ENCODE measurements at regions not wholly inside any gene's neighbourhood (a gene's known extent, or its start where the extent isn't known, plus 50 kb on each side); places are given as distances from the start of the nearest gene placed in this dataset.
A peak's percentile ranks its signal among the peaks of the same experiment; 100 is the strongest.
"Not testable (repeated sequence)": the region's sequence is repeated elsewhere in the genome, so short reads cannot be mapped to it uniquely, and the experiment has no call there.

DNA sequence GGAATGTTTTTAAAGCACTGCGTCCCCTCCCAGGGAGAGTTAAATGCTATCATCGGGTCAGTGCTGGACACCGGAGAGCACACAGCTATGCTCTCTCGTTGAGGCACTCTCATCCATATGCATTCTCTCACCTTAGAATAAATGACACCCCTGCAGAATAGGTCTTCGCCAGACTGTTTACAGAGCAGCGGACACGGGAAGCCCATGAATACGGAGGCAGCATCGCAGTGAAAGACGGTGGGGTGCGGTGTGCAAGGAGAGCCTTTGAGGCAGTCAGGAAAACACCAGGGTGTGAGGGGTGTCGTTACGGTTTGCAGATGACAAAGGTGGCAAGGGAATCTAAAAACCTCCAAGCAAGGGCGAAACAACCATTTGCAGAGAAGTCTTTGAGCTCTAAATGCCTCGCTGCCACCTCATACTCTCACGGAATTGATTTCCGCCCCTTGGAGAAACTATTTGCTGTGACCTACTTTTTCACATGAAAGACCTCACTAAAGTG lies 169.2 kb upstream of the FHL2 start:
- DNase-seq: no peak

DNA sequence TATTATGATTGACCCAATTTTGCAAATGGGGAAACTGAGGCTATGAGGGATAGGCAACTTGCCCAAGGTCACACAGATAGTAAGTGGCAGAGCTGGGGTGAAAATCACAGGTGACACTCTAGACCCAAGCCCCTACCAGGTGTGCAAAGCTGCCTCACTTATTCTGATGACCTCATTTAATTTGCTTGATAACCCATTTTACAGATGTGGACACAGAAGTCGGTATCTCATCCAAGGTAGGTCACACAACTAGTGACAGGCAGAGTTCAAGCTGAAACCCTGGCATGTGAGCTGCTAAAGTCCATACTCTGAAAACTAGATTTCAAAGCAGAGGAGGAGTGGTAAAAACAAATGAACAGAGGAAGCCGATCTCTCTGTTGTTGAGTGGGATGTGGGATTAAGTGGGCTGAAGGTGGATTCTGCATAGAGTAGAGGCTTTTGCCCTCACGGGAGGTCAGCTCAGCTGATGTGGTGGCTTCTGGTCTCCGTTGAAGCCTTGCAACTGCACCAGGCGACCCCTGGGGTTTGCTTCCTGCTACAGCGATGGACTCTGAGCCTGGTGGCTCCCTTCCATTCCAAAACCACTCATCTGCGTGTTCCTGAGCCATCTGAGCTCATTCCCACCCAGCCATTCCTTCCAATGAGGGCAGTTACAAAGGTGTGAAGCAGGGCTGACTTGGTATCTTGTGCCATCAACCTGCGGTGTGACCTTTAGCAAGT lies 164.3 kb upstream of the FHL2 start:
- DNase-seq: no peak

DNA sequence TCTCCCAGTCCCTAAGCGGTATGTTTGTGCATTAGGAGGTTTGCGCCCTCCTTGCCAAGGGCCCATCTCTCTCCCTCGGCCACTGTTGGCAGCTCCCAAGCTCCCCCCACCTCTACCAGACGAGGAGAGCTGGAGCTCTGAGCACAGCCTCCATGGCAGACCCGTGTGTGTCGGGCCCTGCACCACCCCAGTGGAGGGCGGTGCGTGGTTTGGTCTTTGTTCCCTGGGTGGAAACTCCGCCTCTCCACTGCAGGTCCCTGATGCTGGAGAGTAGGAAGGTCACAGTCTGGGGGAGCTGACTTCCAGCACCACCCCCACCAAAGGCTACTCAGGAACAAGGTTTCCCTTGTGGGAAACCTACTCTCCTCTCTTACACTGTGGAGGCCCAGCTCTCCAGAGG lies 162.6 kb upstream of the FHL2 start:
- no peak for DNase-seq

DNA sequence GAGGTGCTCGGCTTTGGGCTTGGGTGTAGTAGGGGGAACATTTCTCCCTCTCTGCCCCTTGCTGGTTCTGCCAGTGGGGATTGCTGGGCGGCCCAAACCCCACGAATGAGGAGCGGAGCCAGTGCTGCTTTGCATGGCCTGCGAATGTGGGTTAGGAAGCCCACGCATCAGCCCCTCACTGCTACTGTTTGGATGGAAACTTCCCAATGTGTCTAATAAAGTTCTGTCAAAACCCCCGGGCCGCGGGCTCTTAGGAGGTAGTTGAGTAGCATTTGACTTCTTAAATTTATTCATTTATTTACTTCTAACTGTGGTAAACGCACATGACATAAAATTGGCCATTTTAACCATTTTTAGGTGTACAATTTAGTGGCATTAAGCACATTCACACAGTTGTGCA lies 161.3 kb upstream of the FHL2 start:
- DNase-seq: no peak

DNA sequence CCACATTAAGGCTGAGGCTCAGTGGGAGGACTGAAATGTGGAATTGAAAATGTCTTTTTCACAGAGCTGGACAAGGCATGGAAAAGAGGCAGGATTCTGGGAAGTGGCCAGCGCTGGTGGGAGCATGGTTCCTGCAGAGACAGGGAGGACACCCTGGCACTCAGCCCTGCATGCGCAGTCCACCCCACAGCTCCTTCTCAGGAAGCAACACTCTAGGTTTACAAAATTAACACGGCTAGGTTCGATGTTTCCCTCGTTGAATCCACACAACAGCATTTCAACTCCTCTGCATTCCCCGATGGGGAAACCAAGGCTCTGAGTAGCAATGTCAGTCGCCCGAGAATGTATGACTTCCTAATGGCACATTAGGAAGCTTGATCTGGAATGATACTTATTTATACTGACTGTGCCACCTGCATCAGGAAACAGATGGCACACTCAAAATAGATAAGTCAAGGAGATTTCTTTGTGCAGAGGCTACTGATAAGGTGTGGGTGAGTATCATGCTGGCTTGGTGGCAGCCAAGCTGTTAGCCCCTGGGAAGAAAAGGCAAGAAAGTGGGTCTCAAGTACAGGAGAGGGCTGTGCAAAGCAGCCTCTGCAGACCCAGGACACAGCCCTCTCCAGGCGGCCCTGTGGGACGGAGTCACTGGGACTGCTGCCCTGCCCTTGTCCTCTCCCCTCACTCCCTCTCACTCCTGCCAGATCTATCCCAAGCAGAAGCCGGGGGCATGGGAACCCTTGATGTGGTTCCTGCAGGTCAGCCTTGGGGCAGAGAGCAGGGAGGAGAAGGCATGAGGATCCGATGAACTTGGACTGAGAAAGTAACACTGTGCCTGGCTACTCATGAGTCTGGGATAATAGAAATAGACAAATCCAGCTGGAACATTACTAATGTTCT lies 158.4 kb upstream of the FHL2 start:
- no peak for DNase-seq

DNA sequence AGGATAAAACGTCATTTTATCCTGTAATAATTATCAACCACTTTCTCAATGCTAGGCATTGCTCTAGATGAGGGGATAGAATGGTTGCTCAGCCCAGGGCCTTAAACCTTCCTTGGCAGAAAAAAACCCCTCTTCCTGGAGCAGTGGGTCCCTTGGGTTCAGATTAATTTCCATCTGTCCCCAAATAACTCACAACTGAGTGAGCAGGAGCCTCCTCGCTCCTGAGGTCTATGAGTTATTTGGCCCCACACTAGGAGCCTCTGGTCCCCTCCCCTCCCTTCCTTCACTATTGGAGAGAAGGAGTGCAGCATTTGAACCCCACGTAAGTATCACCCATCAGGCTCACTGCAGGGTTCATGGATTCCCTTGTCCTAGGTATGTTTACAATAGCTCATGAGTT lies 157.5 kb upstream of the FHL2 start:
- DNase-seq: no peak

DNA sequence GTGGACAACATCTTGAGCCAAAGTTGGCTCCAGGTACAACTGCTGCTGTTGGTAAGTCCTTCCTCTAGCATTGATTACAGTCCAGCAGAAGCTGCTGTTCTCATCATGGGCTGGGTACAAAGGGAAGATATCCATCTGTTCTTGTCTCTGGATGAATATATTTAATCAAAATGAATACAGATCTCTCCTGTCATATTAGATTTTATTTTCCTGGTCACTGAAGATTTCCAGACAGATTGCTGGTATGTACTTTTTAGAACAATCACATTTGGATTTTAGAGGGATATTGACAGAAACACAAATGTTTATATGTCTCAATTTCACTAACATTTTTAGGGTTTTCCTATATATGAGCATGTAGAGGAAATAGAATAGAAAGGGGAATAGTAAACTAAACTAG lies 155.4 kb upstream of the FHL2 start:
- no peak for DNase-seq

DNA sequence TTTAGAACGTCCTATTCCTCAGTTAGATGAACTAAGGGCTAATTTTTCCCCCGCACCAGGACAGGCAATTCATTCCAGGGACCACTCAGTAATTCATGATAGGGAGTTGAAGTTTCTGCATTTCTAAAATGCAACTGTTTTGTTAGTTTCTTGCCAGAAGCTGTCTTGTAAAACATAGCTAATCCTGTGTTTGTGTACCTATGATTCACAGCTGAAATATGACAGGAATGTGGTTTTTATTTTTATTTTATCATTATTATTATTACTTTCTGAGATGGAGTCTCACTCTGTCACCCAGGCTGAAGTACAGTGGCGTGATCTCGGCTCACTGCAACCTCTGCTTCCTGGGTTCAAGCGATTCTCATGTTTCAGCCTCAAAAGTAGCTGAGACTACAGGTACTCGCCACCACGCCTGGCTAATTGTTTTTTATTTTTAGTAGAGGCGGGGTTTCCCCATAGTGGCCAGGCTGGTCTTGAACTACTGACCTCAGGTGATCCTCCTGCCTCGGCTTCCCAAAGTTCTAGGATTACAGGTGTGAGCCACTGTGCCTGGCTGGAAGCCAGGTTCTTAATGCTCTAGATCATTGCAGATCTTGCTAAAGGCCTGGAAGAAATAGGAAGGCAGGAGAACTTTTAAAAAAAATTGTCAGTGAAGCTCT lies 154.8 kb upstream of the FHL2 start:
- no peak for DNase-seq

DNA sequence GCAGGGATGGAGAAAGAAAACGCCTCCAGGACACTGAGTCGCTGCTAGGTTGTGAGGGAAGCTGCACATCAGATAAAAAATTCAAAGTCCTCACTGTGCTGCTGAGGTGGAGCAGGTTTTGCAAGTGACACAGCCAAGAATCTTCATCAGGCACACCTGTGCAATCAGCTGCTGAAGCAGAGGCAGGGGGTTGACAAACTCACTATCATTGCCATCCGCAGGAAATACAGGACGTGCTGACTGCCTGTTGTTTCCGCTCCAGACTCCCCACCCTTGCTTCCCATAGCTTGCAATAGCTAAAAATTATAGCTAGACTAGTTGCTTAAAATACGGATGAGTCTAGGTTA lies 147.8 kb upstream of the FHL2 start:
- peak; percentile 15 to 31 for DNase-seq

DNA sequence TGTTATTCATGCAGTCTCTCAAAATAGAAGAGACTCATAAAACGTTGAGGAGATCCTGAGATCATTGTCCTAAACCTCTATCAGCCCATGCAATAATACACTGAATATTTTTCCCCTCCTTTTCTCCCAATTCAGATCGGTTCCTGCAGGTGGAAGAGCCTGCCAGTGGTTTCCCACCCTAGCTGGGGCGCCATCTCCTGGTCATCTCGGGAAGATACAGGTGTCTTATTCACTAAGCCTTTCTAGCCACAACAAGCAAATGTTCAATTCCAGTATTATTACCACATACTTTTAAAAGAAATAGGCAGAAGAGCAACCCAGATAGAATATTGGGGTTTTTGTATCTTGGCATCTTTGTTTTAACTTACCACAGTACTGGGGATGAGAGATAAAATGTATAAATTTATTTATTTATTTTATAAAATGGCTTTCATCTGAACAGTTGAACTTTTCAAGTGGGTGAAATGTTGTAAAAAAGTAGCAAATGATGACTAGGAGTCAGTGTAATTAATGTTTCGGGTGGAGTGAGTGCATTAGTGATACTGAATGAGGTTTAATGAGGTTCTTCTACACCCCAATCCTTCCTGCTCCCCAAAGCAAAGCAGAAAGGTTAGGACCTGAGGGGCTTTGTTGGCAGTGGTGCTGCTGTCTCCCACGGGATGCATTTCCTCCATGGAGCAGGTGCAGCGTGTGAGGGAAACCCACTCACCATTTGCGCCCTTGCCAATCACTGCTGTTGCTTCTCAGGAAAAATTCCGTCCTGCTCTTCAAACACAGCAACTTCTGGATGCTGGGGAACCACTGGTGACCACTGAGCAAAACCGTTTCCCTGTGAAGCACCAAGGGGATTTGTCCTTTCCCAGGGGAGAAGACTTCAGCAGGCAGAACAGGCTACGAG lies 147.1 kb upstream of the FHL2 start:
- peak; percentile 62 to 78 for DNase-seq

DNA sequence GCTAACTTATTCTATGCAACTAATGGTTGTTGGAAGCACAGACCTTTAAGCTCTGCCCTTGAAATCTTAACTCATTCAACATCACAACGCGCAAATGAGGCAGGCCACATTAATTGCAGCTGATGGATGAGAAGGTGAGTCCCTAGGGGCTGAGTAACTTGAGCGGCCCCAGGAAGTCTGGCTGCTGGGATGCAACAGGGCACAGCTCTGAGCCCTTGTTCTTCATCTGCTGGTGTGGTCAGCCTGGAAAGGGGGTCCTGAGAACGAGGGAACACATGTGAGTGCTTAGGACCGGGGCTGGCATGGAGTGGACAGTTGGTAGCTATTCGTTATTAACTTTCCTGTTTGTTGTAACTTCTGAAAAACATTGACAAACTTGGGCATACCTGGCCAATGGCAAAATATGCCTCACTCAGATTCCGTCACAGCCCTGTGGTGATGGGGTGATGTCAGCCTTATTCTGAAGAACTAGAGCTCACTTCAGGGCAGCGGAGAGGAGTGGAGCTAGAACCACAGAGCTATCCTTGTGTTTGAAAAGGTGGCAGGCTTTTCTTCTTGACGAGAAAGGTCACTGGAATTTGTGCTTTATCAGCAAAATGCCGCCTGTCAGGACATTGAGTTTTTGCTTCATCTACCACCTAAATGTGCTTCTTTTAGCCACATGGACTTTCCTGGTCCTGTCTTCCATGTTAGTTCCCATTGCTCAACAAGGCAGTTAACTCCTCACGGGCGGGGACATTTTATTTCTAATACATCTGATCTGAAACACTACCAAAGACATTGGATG lies 145.9 kb upstream of the FHL2 start:
- DNase-seq: peak in 1 of 2 experiments; percentile 13

DNA sequence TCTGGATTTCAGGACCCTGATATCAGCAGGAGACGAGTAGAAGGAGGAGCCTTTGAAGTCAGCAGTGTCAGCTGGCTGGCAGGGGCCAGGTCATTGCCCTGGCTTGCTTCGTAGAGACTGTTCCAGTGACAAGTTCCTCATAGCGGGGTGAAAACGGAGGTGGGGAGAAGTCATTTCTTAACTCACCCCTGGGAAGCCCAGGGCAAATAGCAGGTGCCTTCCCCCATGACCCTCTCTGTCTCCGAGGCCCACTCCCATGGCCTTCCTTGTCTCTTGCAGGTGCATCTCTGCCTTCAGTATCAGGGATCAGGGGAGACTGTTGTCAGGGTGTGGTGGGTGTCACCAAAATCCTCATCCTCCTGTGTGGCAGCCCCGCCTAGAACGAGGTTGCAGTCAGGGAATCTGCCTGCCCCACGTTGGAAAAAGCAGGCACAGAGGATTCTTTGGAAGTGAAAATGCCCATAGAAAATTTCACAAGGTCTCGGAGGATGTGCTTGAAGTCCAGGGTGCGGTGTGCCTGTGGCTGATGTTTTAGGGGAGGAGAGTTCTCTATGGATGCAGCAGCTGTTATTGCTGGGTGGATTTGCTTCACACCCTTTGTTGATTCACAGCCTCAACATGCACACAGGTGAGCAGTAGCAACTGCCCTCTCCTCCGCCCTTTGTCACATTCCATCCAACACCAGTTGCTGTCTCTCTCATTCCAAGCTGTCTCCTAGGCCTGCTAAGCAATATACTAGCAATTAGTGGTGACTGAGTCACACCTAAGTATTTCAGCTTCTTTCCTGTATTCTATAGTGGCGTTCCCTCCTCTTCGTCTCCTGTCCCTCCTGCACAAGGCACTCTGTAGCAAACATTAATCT lies 142.6 kb upstream of the FHL2 start:
- DNase-seq: no peak

DNA sequence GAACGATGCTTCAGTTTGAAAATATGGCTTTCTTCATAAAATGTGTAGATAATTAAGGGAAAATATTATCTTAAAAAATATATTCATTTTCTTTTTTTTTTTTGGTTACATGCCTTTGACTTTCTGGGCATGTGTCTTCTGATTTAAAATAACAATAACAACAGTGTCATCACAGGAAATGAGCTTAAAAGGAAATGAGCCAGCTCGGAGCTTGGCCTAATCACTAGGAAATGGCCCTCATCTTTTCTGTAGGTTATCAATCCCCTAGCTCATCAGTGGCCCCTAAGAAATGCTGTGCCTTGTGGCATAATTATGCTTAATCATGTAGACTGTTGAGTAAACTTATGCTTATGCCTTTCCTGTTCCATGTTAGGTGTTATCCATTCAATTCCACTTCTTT lies 141.8 kb upstream of the FHL2 start:
- DNase-seq: no peak

DNA sequence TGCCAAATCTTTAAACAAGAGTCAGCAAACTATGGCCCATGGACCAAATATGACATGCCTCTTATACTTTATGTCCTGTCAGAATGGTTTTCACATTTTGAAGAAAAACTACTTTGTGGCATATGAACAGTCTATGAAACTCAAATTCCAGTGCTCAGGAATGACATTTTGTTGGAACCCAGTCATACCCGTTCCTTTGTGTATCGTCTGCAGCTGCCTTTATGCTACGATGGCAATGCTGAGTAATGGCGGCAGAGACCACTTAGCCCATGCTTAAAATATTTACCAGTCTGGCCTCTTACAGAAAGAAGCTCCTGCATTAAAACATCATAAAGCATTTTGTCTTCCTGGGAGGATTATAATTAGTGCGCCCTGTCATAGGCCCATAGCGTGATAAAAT lies 140.5 kb upstream of the FHL2 start:
- no peak for DNase-seq

DNA sequence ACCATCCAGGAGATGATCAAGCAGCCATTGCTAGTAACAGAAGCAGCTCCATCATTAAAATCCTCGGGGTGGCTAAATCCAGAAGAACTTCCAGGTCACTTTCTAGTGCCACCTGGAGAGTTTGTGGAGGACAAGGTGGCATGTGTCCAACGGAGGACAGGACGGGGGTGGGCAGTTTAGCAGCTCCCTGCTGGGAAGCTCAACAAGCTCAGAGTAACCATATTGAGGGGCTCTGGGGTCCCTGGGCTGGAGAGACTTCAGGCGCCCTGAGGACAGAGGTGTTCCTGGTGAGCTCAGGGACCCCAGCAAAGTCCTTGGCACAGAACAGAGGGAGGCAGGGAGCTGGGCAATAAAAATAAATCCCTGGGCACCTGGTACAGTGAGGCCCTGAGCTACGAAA lies 140.0 kb upstream of the FHL2 start:
- no peak for DNase-seq

DNA sequence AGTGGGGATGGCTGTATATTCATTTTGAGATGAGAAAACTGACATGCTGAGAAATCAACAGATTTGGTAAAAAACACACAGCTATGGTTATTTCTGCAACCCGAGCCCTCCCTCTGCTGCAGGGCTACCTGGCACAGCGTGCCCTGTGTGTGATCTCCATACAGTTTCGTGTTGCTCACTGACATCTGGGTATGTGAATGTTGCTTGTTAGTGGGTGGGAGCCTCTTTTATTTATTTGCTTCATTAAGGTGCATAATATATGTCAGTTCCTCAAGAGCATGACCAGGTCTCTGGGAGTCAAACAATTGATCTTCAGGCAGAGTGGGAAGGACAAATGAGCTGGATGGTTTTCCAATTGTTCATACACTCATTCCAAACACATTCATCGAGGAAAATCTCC lies 139.1 kb upstream of the FHL2 start:
- no peak for DNase-seq

DNA sequence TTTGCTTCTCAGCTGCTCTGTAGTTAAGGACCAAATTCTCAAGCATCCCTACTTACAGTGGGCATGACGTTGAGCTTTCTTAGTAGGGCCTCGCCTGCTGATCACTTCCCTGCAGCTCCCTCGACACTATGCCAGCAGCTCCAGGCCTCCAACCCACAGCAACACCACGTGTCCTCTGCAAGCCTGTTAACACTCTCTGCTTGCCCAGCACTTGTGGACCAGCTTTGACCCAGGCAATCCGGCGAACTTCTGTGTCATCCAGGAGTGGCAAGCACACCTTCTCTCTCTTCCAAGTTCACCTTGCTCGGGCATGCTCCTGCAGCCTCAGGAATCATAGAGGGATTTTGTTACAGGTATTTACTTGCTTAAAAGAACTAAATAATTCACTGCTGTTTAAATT lies 138.6 kb upstream of the FHL2 start:
- no peak for DNase-seq

DNA sequence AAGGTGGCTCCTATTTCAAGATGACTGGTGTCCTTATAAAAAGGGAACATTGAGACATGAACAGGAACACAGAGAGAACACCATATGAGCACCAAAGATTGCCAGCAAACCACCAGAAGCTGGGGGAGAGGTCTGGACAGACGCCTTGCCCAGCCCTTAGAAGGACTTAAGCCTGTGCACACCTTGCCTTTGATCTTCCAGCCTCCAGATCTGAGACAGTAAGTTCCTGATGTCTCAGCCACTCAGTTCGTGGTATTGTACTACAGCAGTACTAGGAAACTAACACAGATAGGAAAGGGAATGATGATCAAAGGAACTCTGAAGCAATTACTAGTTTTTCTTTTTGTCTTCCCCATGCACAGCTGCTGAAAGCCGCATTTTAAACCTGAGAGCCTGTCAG lies 137.3 kb upstream of the FHL2 start:
- no peak for DNase-seq

DNA sequence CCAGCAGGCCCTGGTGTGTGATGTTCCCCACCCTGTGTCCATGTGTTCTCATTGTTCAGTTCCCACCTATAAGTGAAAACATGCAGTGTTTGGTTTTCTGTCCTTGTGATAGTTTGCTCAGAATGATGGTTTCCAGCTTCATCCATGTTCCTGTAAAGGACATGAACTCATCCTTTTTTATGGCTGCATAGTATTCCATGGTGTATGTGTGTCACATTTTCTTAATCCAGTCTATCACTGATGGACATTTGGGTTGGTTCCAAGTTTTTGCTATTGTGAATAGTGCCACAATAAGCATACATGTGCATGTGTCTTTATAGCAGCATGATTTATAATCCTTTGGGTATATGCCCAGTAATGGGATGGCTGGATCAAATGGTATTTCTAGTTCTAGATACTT lies 130.4 kb upstream of the FHL2 start:
- not testable (repeated sequence) for DNase-seq

DNA sequence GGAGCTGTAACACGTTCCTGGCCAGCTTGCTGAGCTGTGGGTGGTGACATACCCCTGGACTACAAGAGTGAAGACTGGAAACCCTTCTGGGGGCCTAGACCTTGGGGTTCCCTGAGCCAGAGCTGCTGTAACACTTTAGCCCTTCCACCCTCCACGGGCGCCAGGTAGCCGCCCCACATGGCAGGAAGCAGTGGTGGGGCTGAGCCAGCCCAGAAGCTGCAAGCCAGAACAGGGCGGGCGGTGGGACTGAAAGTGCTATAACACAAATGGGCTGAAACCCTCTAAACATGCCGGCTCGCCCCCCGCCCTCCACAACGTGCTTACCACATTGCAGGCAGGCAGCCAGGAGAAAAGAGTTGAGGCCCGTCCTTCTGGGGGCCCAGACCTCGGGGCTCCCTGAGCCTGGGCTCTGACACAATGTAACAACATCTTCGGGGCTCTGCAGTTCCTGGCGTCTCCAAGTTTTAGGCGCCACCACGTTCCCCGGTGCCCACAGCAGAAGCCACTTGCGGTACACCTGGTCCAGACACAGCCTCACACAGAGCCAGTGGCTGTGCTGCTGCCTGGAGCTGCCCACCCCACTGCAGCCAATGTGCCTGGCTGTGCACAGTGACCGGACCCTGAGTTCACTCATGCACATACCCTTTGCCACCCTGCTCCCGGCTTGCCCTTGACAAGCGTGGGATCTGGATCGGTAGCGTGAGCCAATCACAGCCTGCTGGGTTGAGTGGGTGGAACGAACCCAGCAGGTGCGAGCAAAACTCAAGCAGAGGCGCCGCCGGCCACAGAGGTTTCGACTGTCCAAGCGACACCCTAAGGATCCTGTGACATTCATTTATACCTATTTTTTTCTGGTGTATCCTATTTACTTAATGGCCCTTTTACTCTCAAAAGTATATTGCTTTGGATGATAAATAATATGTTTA lies 127.4 kb upstream of the FHL2 start:
- DNase-seq: no peak
